HL-60 (cell line): ENCODE measurements at regions not wholly inside any gene's neighbourhood (a gene's known extent, or its start where the extent isn't known, plus 50 kb on each side); places are given as distances from the start of the nearest gene placed in this dataset.

Source experiments
- GABPA ChIP-seq: IDR thresholded peaks from 2 replicates; pipeline ENCODE4 v1.6.1; 2012; ENCODE audit warnings: low read depth
- POLR2AphosphoS5 ChIP-seq: IDR thresholded peaks from 2 replicates; pipeline ENCODE4 v1.6.1; 2012; ENCODE audit warnings: low read depth
- SPI1 ChIP-seq: IDR thresholded peaks from 2 replicates; pipeline ENCODE4 v1.6.1; 2012; ENCODE audit warnings: low read depth, mild to moderate bottlenecking, borderline replicate concordance
- TF ChIP-seq, protein P1 (sequence below): IDR thresholded peaks from one replicate; pipeline ENCODE4 v1.5.1; 2011; ENCODE audit warnings: low read length, control low read depth, inconsistent platforms; ENCODE audit not compliant: insufficient read depth
- TF ChIP-seq, protein P2 (sequence below): IDR thresholded peaks from 2 replicates; pipeline ENCODE4 v1.6.1; 2012; ENCODE audit warnings: low read depth; ENCODE audit not compliant: insufficient replicate concordance

DNA sequence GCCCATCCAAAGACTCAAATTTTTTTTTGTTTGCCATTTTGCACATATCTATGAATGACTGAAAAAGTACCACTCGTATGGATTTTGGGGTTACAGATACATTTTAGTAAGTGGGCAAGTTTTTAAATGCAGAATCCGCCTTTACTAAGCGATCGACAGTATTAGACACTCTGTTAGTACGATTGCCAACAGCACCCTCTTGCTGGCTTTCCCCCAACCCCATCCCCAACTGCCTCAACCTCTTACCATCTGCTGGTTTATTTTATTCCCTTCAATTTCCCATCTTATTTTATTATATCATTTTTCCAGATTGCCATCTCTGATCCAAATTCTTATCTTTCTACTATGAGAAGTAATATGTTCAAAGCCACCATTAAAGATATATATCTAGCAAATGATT is 244.8 kb downstream of the LRRIQ3 start:
- TF ChIP-seq, protein P1, sequence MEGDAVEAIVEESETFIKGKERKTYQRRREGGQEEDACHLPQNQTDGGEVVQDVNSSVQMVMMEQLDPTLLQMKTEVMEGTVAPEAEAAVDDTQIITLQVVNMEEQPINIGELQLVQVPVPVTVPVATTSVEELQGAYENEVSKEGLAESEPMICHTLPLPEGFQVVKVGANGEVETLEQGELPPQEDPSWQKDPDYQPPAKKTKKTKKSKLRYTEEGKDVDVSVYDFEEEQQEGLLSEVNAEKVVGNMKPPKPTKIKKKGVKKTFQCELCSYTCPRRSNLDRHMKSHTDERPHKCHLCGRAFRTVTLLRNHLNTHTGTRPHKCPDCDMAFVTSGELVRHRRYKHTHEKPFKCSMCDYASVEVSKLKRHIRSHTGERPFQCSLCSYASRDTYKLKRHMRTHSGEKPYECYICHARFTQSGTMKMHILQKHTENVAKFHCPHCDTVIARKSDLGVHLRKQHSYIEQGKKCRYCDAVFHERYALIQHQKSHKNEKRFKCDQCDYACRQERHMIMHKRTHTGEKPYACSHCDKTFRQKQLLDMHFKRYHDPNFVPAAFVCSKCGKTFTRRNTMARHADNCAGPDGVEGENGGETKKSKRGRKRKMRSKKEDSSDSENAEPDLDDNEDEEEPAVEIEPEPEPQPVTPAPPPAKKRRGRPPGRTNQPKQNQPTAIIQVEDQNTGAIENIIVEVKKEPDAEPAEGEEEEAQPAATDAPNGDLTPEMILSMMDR, result no peak
- TF ChIP-seq SPI1 (no peak), GABPA (no peak), POLR2AphosphoS5 (no peak)
- TF ChIP-seq, protein P2, sequence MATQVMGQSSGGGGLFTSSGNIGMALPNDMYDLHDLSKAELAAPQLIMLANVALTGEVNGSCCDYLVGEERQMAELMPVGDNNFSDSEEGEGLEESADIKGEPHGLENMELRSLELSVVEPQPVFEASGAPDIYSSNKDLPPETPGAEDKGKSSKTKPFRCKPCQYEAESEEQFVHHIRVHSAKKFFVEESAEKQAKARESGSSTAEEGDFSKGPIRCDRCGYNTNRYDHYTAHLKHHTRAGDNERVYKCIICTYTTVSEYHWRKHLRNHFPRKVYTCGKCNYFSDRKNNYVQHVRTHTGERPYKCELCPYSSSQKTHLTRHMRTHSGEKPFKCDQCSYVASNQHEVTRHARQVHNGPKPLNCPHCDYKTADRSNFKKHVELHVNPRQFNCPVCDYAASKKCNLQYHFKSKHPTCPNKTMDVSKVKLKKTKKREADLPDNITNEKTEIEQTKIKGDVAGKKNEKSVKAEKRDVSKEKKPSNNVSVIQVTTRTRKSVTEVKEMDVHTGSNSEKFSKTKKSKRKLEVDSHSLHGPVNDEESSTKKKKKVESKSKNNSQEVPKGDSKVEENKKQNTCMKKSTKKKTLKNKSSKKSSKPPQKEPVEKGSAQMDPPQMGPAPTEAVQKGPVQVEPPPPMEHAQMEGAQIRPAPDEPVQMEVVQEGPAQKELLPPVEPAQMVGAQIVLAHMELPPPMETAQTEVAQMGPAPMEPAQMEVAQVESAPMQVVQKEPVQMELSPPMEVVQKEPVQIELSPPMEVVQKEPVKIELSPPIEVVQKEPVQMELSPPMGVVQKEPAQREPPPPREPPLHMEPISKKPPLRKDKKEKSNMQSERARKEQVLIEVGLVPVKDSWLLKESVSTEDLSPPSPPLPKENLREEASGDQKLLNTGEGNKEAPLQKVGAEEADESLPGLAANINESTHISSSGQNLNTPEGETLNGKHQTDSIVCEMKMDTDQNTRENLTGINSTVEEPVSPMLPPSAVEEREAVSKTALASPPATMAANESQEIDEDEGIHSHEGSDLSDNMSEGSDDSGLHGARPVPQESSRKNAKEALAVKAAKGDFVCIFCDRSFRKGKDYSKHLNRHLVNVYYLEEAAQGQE, result no peak
